SK-N-SH (cell line): ENCODE measurements at regions not wholly inside any gene's neighbourhood (a gene's known extent, or its start where the extent isn't known, plus 50 kb on each side); places are given as distances from the start of the nearest gene placed in this dataset.

Source experiments
- CTCF ChIP-seq: fragments of 200-600 bp; sonication (generic); IDR thresholded peaks from 2 replicates; pipeline ENCODE4 v1.6.1; 2017; ENCODE audit warnings: antibody characterized with exemption, mild to moderate bottlenecking, moderate library complexity
- POLR2AphosphoS5 ChIP-seq: IDR thresholded peaks from 2 replicates; pipeline ENCODE4 v1.6.1; 2012; ENCODE audit warnings: low read depth, low read length
- RXRA ChIP-seq: IDR thresholded peaks from 2 replicates; pipeline ENCODE4 v1.4.0; 2012; ENCODE audit warnings: low read depth, mild to moderate bottlenecking, borderline replicate concordance
- SMC3 ChIP-seq: IDR thresholded peaks from 2 replicates; pipeline ENCODE4 v1.6.1; 2012; ENCODE audit warnings: low read depth, low read length, improper control_type of control experiment
- TAF1 ChIP-seq: IDR thresholded peaks from 2 replicates; pipeline ENCODE4 v1.6.1; 2012; ENCODE audit warnings: low read depth, mild to moderate bottlenecking, low read length, moderate library complexity, borderline replicate concordance
- TEAD4 ChIP-seq: IDR thresholded peaks from 2 replicates; pipeline ENCODE4 v1.4.0; 2012; ENCODE audit warnings: mild to moderate bottlenecking, borderline replicate concordance; ENCODE audit not compliant: insufficient read depth

GRCh38 chr15:58324533-58324932 lies 107.3 kb upstream of the LIPC start:
- TF ChIP-seq TAF1, result no peak
- no peak for TF ChIP-seq CTCF
- TF ChIP-seq TEAD4, result no peak
- no peak for TF ChIP-seq SMC3
- TF ChIP-seq RXRA, result no peak
- TF ChIP-seq POLR2AphosphoS5, result no peak
